ENCODE measurements at regions not wholly inside any gene's neighbourhood (a gene's known extent, or its start where the extent isn't known, plus 50 kb on each side); places are given as distances from the start of the nearest gene placed in this dataset.

DNA sequence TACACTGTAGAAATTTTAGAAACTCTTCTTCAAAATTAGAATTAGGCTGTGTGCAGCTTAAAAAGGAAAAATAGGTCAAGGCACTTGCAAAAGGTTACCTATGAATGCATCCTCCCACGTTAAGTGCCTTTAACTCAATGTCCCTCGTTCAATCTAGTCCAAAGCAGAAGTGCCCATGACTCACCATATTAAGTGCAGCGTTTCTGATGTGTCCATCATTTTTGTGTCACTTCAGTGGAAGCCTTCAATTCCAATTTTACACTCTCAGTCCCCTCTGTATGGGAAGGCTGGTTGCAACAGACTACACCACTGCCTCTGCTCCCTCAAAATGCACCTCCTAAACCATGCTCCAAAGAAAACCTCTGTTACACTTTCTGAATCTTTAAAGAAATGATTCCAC is 53.4 kb downstream of the FOXB1 start:
- Mint-ChIP-seq H3K4me1 (ENCODE audit: low read depth in 2 of 2) (no peaks in the 10 kb centered on the region), H3K36me3 (peaks cover 16% of the 10 kb centered on the region), H3K4me3 (no peak overlapping the region), H3K9me3 (peaks cover 12% of the 10 kb centered on the region), H3K27ac (no peak overlapping the region), H3K27me3 (peaks cover 29 to 67% of the 10 kb centered on the region in 2 donors)
- DNase-seq (ENCODE audit: low spot score) (no peak), ATAC-seq (no peak)

DNA sequence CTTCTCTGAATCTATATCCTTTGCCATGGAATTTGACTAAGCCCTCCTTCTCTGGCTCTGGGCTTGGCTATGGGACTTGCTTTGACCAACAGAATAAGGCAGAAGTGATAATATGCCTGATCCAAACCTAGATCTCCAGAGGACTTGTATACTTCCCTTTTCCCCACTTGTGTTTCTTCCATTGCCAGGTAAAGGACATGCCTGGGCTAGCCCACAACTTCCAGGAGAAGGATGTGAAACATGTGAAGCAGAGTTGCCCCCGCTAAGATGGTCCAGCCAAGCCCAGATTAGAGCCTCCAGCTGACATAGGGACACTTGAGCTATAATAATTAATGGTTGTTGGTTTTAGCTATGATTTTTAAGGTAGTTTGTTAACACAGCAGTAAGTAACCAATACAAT is 55.1 kb downstream of the FOXB1 start:
- Mint-ChIP-seq H3K36me3 (peaks cover 16% of the 10 kb centered on the region), H3K4me3 (no peak overlapping the region), H3K4me1 (ENCODE audit: low read depth in 2 of 2) (no peaks in the 10 kb centered on the region), H3K9me3 (peaks cover 12% of the 10 kb centered on the region), H3K27ac (no peak overlapping the region), H3K27me3 (peaks cover 25 to 75% of the 10 kb centered on the region in 2 donors)
- ATAC-seq (no peak), DNase-seq (ENCODE audit: low spot score) (no peak)

- no peaks in the 10 kb centered on the region for H3K4me1 Mint-ChIP-seq (ENCODE audit: low read depth in 2 of 2)
- peaks cover 26 to 75% of the 10 kb centered on the region in 2 donors for H3K27me3 Mint-ChIP-seq
- ATAC-seq (no peak), DNase-seq (ENCODE audit: low spot score) (no peak)
- no peak overlapping the region for H3K4me3 Mint-ChIP-seq
- H3K36me3 Mint-ChIP-seq, result peaks cover 16% of the 10 kb centered on the region
- peaks cover 12% of the 10 kb centered on the region for H3K9me3 Mint-ChIP-seq
- H3K27ac Mint-ChIP-seq, result no peak overlapping the region
Observed at GRCh38 chr15:60061758-60062157, 57.6 kb downstream of the FOXB1 start.

- Mint-ChIP-seq H3K4me1 (ENCODE audit: low read depth in 2 of 2) (no peaks in the 10 kb centered on the region), H3K4me3 (no peak overlapping the region), H3K27me3 (peaks cover 22 to 72% of the 10 kb centered on the region in 2 donors), H3K27ac (no peak overlapping the region), H3K36me3 (peaks cover 16% of the 10 kb centered on the region), H3K9me3 (peaks cover 12% of the 10 kb centered on the region)
- DNase-seq (ENCODE audit: low spot score), result no peak
- ATAC-seq, result no peak
Observed at GRCh38 chr15:60062826-60063225, 58.7 kb downstream of the FOXB1 start.

DNA sequence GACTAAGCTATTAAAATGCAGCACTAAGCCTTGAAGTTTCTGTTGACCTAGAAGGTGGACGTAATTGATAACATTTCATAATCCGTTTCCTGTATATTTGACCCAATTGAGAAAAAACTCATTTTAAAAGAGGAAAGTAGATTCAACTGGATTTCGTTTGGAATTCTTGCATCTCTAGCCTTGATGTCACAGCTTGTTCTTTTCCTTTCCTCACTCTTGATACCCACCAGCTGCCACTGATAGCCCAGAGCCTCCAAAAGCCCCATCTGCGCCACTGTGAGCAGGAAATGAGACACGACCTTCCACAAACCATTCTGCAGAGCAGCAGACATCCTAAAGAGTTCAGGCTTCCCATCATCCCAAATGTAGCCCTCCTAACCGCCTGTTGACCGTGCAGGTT is 61.8 kb downstream of the FOXB1 start:
- peaks cover 11% of the 10 kb centered on the region for H3K9me3 Mint-ChIP-seq
- H3K4me1 Mint-ChIP-seq (ENCODE audit: low read depth in 2 of 2), result no peaks in the 10 kb centered on the region
- no peak overlapping the region for H3K4me3 Mint-ChIP-seq
- H3K27me3 Mint-ChIP-seq, result peaks cover 17 to 50% of the 10 kb centered on the region in 2 donors
- no peak overlapping the region for H3K27ac Mint-ChIP-seq
- ATAC-seq, result no peak
- DNase-seq (ENCODE audit: low spot score), result no peak
- peaks cover 12% of the 10 kb centered on the region for H3K36me3 Mint-ChIP-seq

- Mint-ChIP-seq H3K4me3 (no peak overlapping the region), H3K36me3 (no peaks in the 10 kb centered on the region), H3K27ac (no peak overlapping the region), H3K4me1 (ENCODE audit: low read depth in 2 of 2) (no peaks in the 10 kb centered on the region), H3K27me3 (peaks cover 9 to 34% of the 10 kb centered on the region in 2 donors), H3K9me3 (no peaks in the 10 kb centered on the region)
- DNase-seq (ENCODE audit: low spot score) (no peak), ATAC-seq (no peak)
Observed at GRCh38 chr15:60070838-60071493, 66.9 kb downstream of the FOXB1 start.

GRCh38 chr15:60072826-60073465 is 68.8 kb downstream of the FOXB1 start:
- no peak overlapping the region for H3K27ac Mint-ChIP-seq
- H3K27me3 Mint-ChIP-seq, result peaks cover 5 to 21% of the 10 kb centered on the region in 2 donors
- ATAC-seq (no peak), DNase-seq (ENCODE audit: low spot score) (no peak)
- no peaks in the 10 kb centered on the region for H3K9me3 Mint-ChIP-seq
- no peaks in the 10 kb centered on the region for H3K36me3 Mint-ChIP-seq
- no peak overlapping the region for H3K4me3 Mint-ChIP-seq
- no peaks in the 10 kb centered on the region for H3K4me1 Mint-ChIP-seq (ENCODE audit: low read depth in 2 of 2)

- Mint-ChIP-seq H3K4me1 (ENCODE audit: low read depth in 2 of 2) (no peaks in the 10 kb centered on the region), H3K27me3 (peaks cover 4 to 21% of the 10 kb centered on the region in 2 donors), H3K36me3 (no peaks in the 10 kb centered on the region), H3K9me3 (no peaks in the 10 kb centered on the region), H3K4me3 (no peak overlapping the region), H3K27ac (no peak overlapping the region)
- DNase-seq (ENCODE audit: low spot score) (no peak), ATAC-seq (no peak)
Observed at GRCh38 chr15:60073466-60073840, 69.3 kb downstream of the FOXB1 start.

GRCh38 chr15:60074181-60074885 is 70.2 kb downstream of the FOXB1 start:
- no peak for ATAC-seq

DNA sequence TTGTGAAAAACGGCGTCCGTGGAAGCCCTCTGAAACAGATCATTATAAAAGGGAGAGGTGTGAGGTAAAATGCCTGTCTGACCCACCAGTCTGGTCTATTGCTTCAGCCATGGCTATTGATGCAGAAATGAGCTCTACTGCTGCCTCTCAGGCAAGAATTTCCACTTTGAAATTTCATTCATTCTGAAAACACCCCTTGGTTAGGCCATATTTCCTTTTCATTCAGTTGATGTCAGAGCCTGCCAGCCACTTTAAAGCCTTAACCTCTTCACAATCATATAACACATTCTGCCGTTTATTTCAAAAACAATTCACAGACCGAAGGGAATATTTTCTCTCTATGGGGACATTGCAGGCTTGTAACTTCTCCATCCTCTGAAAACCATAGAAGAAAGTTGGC is 71.9 kb downstream of the FOXB1 start:
- no peaks in the 10 kb centered on the region for H3K9me3 Mint-ChIP-seq
- peaks cover 6 to 23% of the 10 kb centered on the region in 2 donors for H3K27me3 Mint-ChIP-seq
- H3K27ac Mint-ChIP-seq, result no peak overlapping the region
- H3K4me3 Mint-ChIP-seq, result no peak overlapping the region
- ATAC-seq (no peak), DNase-seq (ENCODE audit: low spot score) (no peak)
- no peaks in the 10 kb centered on the region for H3K36me3 Mint-ChIP-seq
- no peaks in the 10 kb centered on the region for H3K4me1 Mint-ChIP-seq (ENCODE audit: low read depth in 2 of 2)

More at GRCh38 chr15:60074181-60074885, 70.2 kb downstream of the FOXB1 start:
- no peak for DNase-seq (ENCODE audit: low spot score)
- H3K4me1 Mint-ChIP-seq (ENCODE audit: low read depth in 2 of 2), result no peaks in the 10 kb centered on the region
- H3K9me3 Mint-ChIP-seq, result no peaks in the 10 kb centered on the region
- H3K27me3 Mint-ChIP-seq, result peaks cover 4 to 21% of the 10 kb centered on the region in 2 donors
- no peaks in the 10 kb centered on the region for H3K36me3 Mint-ChIP-seq
- no peak overlapping the region for H3K27ac Mint-ChIP-seq
- H3K4me3 Mint-ChIP-seq, result no peak overlapping the region

DNA sequence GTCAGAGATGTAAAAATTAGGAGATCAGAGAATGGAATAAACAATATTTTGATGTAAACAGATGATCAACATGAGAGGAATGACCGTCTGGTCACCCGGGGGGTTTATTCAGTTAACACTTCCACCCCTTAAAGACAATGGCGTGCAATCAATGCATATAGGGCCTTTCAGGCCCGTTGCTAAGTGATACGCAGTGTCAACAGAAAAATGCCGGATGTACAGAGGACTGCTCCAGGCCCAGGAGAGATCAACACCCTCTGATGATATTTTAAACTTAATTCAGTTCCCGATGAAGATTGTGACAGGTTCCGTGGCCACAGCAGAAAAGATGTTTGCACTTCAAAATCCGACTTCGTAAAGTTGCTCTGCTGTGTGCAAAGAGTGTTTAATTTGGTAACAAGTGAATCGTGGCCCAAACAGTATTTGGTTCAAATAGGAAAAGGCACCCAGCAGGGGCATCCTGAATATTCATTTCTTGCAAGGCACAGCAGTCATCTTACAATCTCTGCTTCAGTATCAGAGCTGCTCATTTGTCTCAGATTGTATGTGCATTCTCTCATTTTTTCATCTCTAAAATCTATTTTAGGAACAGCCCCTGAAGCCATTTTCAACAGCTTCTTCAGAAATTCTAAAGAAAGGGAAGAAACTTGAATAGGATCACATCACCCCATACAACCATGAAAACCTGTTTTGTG is 72.6 kb downstream of the FOXB1 start:
- Mint-ChIP-seq H3K27ac (no peak overlapping the region), H3K27me3 (peaks cover 8 to 21% of the 10 kb centered on the region in 2 donors), H3K36me3 (no peaks in the 10 kb centered on the region), H3K9me3 (no peaks in the 10 kb centered on the region), H3K4me3 (no peak overlapping the region), H3K4me1 (ENCODE audit: low read depth in 2 of 2) (no peaks in the 10 kb centered on the region)
- ATAC-seq, result no peak
- DNase-seq (ENCODE audit: low spot score), result no peak

- H3K27ac Mint-ChIP-seq, result no peak overlapping the region
Observed at GRCh38 chr15:60077581-60078359, 73.7 kb downstream of the FOXB1 start.

DNA sequence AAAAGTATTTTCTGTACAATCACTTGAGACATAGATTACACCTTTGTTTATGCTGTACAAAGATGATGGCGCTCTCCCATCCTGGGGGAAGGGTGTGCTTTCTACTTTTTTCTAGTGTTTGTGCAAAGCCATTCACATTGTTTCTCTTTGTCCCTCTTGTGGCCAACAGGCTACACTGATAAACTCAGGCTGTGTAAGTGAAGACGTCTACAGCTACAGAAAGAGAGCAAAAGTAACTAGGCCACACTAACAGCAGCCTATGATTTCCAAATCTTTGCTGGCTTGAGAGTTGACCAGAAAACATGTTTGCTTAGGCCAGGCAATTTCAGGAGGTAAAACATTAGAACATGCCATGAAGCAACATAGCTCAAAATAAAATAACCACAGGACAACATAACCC is 75.1 kb downstream of the FOXB1 start:
- Mint-ChIP-seq H3K36me3 (no peaks in the 10 kb centered on the region), H3K4me3 (no peak overlapping the region), H3K27ac (no peak overlapping the region), H3K27me3 (peaks cover 10 to 11% of the 10 kb centered on the region in 2 donors), H3K9me3 (no peaks in the 10 kb centered on the region), H3K4me1 (ENCODE audit: low read depth in 2 of 2) (no peaks in the 10 kb centered on the region)
- no peak for ATAC-seq
- no peak for DNase-seq (ENCODE audit: low spot score)

More at GRCh38 chr15:60077581-60078359, 73.7 kb downstream of the FOXB1 start:
- no peak overlapping the region for H3K4me3 Mint-ChIP-seq
- no peaks in the 10 kb centered on the region for H3K9me3 Mint-ChIP-seq
- ATAC-seq, result no peak
- no peak for DNase-seq (ENCODE audit: low spot score)
- H3K27me3 Mint-ChIP-seq, result peaks cover 10 to 21% of the 10 kb centered on the region in 2 donors
- H3K36me3 Mint-ChIP-seq, result no peaks in the 10 kb centered on the region
- H3K4me1 Mint-ChIP-seq (ENCODE audit: low read depth in 2 of 2), result no peaks in the 10 kb centered on the region
